ENCODE measurements at regions not wholly inside any gene's neighbourhood (a gene's known extent, or its start where the extent isn't known, plus 50 kb on each side); places are given as distances from the start of the nearest gene placed in this dataset.

DNA sequence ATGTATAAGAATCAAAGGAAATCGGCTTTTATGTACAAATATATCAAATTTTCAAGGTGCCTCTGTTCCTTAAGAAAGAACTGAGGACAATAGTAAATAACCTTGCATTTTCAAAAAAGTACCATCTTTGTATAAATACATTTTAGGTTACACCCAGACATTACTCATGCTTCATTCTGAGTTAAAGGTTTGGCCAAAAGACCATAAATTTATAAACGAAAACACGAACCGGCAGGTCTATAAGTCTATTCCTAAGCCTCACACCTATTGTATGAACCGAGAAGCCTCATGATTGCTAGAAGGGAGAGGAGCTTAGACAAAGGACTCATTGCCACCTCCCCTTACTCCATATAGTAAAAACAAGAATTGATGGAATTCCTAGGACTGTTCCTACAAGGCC lies 94.6 kb upstream of the PSMD7 start:
- H3K4me3 ChIP-seq (ENCODE audit: low read length in 2 of 2): no peak overlapping the region
- H3K9me3 ChIP-seq (ENCODE audit: control insufficient read depth in 2 of 2, low read length in 2 of 2): no peaks in the 10 kb centered on the region
- no peaks in the 10 kb centered on the region for H3K36me3 ChIP-seq (ENCODE audit: control insufficient read depth in 2 of 2, insufficient read depth in 2 of 2, low read length in 2 of 2)
- H3K27ac ChIP-seq (ENCODE audit: low read length): no peak overlapping the region
- no peaks in the 10 kb centered on the region for H3K4me1 ChIP-seq (ENCODE audit: control insufficient read depth, insufficient read depth, low read length)
- no peaks in the 10 kb centered on the region for H3K27me3 ChIP-seq (ENCODE audit: control insufficient read depth in 1 of 2, insufficient read depth in 2 of 2, low read length in 2 of 2)
- no peak overlapping the region for H3K9ac ChIP-seq (ENCODE audit: low read length in 2 of 2)

DNA sequence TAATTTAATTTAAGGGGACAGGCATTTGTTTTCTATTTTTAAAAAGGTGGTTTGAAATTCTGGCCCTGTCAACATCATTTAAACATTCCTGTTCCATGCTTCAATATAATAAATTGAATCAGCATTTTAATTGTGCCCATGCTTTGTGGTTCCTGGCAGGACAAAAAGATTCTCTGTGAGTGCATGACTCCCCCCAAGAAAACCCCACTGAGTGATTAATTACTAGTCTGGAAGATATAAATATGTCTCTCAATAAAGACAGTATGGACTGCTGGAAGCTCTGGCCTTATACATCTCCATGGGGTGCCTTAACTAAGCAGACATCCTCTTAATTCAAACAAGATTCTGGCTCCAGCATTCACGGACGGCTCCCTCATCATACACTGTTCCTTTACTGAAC lies 95.0 kb upstream of the PSMD7 start:
- Histone ChIP-seq H3K4me3 (ENCODE audit: low read length in 2 of 2) (no peak overlapping the region), H3K9me3 (ENCODE audit: control insufficient read depth in 2 of 2, low read length in 2 of 2) (no peaks in the 10 kb centered on the region), H3K27ac (ENCODE audit: low read length) (no peak overlapping the region), H3K27me3 (ENCODE audit: control insufficient read depth in 1 of 2, insufficient read depth in 2 of 2, low read length in 2 of 2) (no peaks in the 10 kb centered on the region), H3K9ac (ENCODE audit: low read length in 2 of 2) (no peak overlapping the region), H3K36me3 (ENCODE audit: control insufficient read depth in 2 of 2, insufficient read depth in 2 of 2, low read length in 2 of 2) (no peaks in the 10 kb centered on the region), H3K4me1 (ENCODE audit: control insufficient read depth, insufficient read depth, low read length) (no peaks in the 10 kb centered on the region)

DNA sequence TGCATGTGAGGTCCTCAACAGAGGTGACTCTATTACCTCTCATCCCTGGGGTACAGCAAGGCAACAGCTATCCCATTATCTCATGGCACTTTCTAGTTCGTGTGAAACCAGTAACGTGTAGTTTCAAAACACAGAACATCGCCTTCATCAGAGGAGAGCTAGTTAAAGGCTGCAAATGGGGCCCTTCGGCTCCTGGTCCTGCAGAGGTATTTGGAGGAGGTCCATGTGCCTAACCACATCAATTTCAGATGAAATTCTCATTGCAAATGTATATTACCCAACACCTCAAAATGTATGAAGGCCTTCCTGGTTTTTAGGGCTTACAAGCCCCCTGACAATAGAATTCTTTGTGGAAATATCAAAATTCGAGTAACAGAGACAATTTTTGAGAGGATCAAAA lies 95.7 kb upstream of the PSMD7 start:
- H3K36me3 ChIP-seq (ENCODE audit: control insufficient read depth in 2 of 2, insufficient read depth in 2 of 2, low read length in 2 of 2): no peaks in the 10 kb centered on the region
- H3K9ac ChIP-seq (ENCODE audit: low read length in 2 of 2): no peak overlapping the region
- no peaks in the 10 kb centered on the region for H3K27me3 ChIP-seq (ENCODE audit: control insufficient read depth in 1 of 2, insufficient read depth in 2 of 2, low read length in 2 of 2)
- H3K4me1 ChIP-seq (ENCODE audit: control insufficient read depth, insufficient read depth, low read length): no peaks in the 10 kb centered on the region
- H3K4me3 ChIP-seq (ENCODE audit: low read length in 2 of 2): no peak overlapping the region
- no peak overlapping the region for H3K27ac ChIP-seq (ENCODE audit: low read length)
- H3K9me3 ChIP-seq (ENCODE audit: control insufficient read depth in 2 of 2, low read length in 2 of 2): no peaks in the 10 kb centered on the region

DNA sequence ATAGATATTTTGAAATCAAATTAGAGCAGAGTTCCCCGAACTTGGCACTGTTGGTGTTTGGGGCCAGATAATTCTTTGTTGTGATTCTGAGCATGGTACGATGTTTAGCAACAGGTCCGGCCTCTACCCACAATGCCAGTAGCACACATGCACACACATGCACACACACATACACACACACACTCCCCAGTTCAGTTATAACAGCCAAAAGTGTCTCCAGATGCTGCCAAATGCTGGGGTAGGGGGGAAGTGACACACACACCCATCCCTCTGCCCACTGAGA lies 96.8 kb upstream of the PSMD7 start:
- no peaks in the 10 kb centered on the region for H3K36me3 ChIP-seq (ENCODE audit: control insufficient read depth in 2 of 2, insufficient read depth in 2 of 2, low read length in 2 of 2)
- no peaks in the 10 kb centered on the region for H3K9me3 ChIP-seq (ENCODE audit: control insufficient read depth in 2 of 2, low read length in 2 of 2)
- no peak overlapping the region for H3K9ac ChIP-seq (ENCODE audit: low read length in 2 of 2)
- no peak overlapping the region for H3K27ac ChIP-seq (ENCODE audit: low read length)
- no peaks in the 10 kb centered on the region for H3K27me3 ChIP-seq (ENCODE audit: control insufficient read depth in 1 of 2, insufficient read depth in 2 of 2, low read length in 2 of 2)
- no peaks in the 10 kb centered on the region for H3K4me1 ChIP-seq (ENCODE audit: control insufficient read depth, insufficient read depth, low read length)
- H3K4me3 ChIP-seq (ENCODE audit: low read length in 2 of 2): no peak overlapping the region

DNA sequence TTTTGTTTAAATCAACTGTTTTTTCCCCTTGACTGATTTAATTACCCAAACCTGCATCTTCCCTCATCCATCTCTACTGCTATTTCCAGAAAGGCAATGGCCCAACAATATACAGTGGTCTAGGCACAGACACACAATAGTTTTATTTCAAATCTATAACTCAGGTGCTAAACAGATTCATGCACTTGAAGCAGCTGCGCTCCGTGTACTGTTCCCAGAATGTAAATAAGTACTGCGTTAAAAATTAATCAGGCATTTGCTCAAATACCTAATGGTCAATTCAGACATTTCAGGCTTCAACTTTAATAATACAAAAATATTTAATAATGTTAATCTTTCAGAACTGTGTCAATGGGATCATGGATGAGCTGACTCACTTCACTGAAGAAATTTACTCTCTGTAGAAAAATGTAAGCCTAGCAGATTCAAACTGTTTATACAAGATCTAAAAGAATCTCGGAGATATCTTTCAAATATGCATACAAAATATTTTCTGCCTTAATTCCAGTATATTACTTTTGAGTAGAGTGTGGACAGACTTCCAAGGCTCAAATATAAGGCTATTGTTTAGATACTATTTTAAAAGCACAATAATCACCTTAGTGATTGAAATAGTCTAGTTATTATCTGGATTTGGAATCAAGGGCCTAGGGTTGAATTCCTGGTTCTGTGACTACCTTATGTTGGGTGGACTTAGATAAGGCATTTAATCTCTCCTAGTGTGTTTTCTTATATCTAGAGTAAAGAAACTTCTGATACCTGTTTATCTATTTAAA lies 97.4 kb upstream of the PSMD7 start:
- Histone ChIP-seq H3K4me1 (ENCODE audit: control insufficient read depth, insufficient read depth, low read length) (no peaks in the 10 kb centered on the region), H3K4me3 (ENCODE audit: low read length in 2 of 2) (no peak overlapping the region), H3K9me3 (ENCODE audit: control insufficient read depth in 2 of 2, low read length in 2 of 2) (no peaks in the 10 kb centered on the region), H3K36me3 (ENCODE audit: control insufficient read depth in 2 of 2, insufficient read depth in 2 of 2, low read length in 2 of 2) (no peaks in the 10 kb centered on the region), H3K9ac (ENCODE audit: low read length in 2 of 2) (no peak overlapping the region), H3K27me3 (ENCODE audit: control insufficient read depth in 1 of 2, insufficient read depth in 2 of 2, low read length in 2 of 2) (no peaks in the 10 kb centered on the region), H3K27ac (ENCODE audit: low read length) (no peak overlapping the region)

DNA sequence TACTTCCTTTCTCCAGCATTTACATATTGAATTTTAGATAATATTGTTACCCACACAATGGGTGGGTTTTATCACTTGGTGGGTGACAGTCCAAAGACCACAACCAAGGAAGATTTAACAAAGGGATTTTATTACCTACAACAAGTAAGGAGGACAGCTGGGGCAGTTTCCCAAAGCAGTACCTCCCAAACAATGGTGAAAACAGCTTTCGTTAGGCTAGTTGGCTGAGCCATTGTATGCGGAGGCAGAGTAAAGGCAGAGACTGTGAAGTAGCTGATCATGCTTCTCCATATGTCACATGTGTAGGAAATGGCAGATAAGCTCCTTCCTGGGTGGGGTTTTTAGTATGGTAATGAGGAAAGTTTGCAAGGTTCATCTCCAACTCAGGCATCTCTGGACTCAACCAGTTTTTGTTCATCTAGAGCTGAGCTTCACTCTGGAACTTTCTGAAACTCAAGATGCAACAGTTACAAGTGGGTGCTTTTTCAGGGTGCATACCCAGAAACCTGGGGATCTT lies 104.3 kb upstream of the PSMD7 start:
- Histone ChIP-seq H3K9ac (ENCODE audit: low read length in 2 of 2) (no peak overlapping the region), H3K4me1 (ENCODE audit: control insufficient read depth, insufficient read depth, low read length) (no peaks in the 10 kb centered on the region), H3K27ac (ENCODE audit: low read length) (no peak overlapping the region), H3K27me3 (ENCODE audit: control insufficient read depth in 1 of 2, insufficient read depth in 2 of 2, low read length in 2 of 2) (no peaks in the 10 kb centered on the region), H3K36me3 (ENCODE audit: control insufficient read depth in 2 of 2, insufficient read depth in 2 of 2, low read length in 2 of 2) (no peaks in the 10 kb centered on the region), H3K4me3 (ENCODE audit: low read length in 2 of 2) (no peak overlapping the region), H3K9me3 (ENCODE audit: control insufficient read depth in 2 of 2, low read length in 2 of 2) (no peaks in the 10 kb centered on the region)

DNA sequence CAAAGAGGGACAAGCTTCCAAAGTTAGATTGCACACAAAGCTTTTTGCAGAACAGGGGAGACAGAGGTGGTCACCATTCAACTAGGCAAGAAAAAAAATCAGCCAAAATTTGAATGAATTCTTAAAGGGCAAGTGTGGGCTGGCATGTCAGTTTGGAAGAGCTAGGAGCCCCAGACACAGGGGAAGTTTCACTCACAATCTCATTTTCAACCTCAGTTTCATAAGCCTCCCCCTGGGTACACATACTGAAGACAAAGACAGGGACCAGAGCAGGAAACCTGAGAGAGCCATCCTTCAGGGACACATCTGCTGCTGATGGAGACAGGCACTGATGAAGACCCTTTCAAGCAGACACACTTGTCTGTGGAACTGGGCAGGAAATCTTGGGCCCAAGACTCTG lies 106.3 kb upstream of the PSMD7 start:
- Histone ChIP-seq H3K36me3 (ENCODE audit: control insufficient read depth in 2 of 2, insufficient read depth in 2 of 2, low read length in 2 of 2) (no peaks in the 10 kb centered on the region), H3K27ac (ENCODE audit: low read length) (no peak overlapping the region), H3K4me1 (ENCODE audit: control insufficient read depth, insufficient read depth, low read length) (no peaks in the 10 kb centered on the region), H3K4me3 (ENCODE audit: low read length in 2 of 2) (no peak overlapping the region), H3K9ac (ENCODE audit: low read length in 2 of 2) (no peak overlapping the region), H3K9me3 (ENCODE audit: control insufficient read depth in 2 of 2, low read length in 2 of 2) (no peaks in the 10 kb centered on the region), H3K27me3 (ENCODE audit: control insufficient read depth in 1 of 2, insufficient read depth in 2 of 2, low read length in 2 of 2) (no peaks in the 10 kb centered on the region)

DNA sequence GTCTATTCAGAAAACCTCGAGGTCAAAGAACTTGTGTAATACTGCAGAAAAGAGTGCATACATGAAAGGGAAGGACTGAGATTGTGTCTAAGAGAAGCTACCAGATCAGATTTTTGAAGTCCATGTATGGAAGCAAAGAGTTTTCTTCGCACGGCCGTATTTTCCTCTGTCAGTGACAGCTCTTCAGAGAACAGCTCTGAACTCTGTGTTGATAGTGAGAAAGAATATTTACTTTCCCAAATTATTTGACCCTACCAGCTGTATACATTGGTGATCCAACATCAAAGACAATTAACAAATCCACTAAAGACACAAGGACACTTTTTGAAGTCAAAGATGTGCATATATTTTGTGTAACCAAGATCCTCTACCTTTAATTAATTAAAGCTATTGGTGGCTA lies 107.8 kb upstream of the PSMD7 start:
- Histone ChIP-seq H3K9me3 (ENCODE audit: control insufficient read depth in 2 of 2, low read length in 2 of 2) (no peaks in the 10 kb centered on the region), H3K36me3 (ENCODE audit: control insufficient read depth in 2 of 2, insufficient read depth in 2 of 2, low read length in 2 of 2) (no peaks in the 10 kb centered on the region), H3K4me3 (ENCODE audit: low read length in 2 of 2) (no peak overlapping the region), H3K4me1 (ENCODE audit: control insufficient read depth, insufficient read depth, low read length) (no peaks in the 10 kb centered on the region), H3K9ac (ENCODE audit: low read length in 2 of 2) (no peak overlapping the region), H3K27ac (ENCODE audit: low read length) (no peak overlapping the region), H3K27me3 (ENCODE audit: control insufficient read depth in 1 of 2, insufficient read depth in 2 of 2, low read length in 2 of 2) (no peaks in the 10 kb centered on the region)

DNA sequence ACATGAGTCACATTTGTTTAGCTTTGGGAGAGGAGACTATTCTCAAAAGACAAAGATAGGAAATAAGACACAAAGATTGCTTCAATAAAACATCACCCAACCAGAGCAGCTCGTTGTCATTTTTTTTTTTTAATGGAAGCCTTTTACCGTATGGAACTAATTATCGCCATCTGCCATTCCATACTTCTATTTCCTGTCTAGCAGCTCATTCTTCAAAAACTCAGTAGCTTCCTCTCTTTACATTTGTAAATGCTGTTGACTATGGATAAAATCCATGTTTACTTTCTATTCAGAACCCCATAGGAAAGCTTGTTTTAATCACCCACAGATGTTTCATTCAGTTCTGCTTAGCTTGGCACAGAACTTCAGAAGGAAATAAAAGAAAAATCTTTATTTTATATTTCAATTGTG lies 110.0 kb upstream of the PSMD7 start:
- Histone ChIP-seq H3K27me3 (ENCODE audit: control insufficient read depth in 1 of 2, insufficient read depth in 2 of 2, low read length in 2 of 2) (no peaks in the 10 kb centered on the region), H3K27ac (ENCODE audit: low read length) (no peak overlapping the region), H3K36me3 (ENCODE audit: control insufficient read depth in 2 of 2, insufficient read depth in 2 of 2, low read length in 2 of 2) (no peaks in the 10 kb centered on the region), H3K9me3 (ENCODE audit: control insufficient read depth in 2 of 2, low read length in 2 of 2) (peaks cover 3 to 9% of the 10 kb centered on the region in 2 donors), H3K4me3 (ENCODE audit: low read length in 2 of 2) (no peak overlapping the region), H3K4me1 (ENCODE audit: control insufficient read depth, insufficient read depth, low read length) (no peaks in the 10 kb centered on the region), H3K9ac (ENCODE audit: low read length in 2 of 2) (no peak overlapping the region)

DNA sequence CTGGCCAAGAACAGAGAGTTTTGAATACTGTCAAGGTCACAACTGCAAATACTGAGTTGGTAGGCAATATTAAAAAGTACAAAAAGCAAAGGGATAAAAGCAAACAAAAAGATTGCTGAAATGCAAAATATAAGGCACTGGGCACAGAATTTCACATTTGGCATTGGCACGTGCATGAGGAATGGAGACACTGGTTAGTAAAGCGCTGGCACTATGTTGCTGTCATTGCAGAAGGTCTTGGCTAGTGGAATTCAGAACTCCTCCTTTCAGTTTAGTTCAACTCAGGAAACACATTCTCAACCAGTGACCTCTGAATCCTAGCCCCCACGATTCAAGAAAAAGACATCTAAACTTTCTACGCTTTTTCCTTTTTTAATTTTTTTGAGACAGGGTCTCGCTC lies 111.8 kb upstream of the PSMD7 start:
- H3K4me1 ChIP-seq (ENCODE audit: control insufficient read depth, insufficient read depth, low read length): no peaks in the 10 kb centered on the region
- H3K36me3 ChIP-seq (ENCODE audit: control insufficient read depth in 2 of 2, insufficient read depth in 2 of 2, low read length in 2 of 2): no peaks in the 10 kb centered on the region
- H3K9me3 ChIP-seq (ENCODE audit: control insufficient read depth in 2 of 2, low read length in 2 of 2): peaks cover 3 to 10% of the 10 kb centered on the region in 2 donors
- no peak overlapping the region for H3K27ac ChIP-seq (ENCODE audit: low read length)
- no peak overlapping the region for H3K4me3 ChIP-seq (ENCODE audit: low read length in 2 of 2)
- H3K9ac ChIP-seq (ENCODE audit: low read length in 2 of 2): no peak overlapping the region
- no peaks in the 10 kb centered on the region for H3K27me3 ChIP-seq (ENCODE audit: control insufficient read depth in 1 of 2, insufficient read depth in 2 of 2, low read length in 2 of 2)

DNA sequence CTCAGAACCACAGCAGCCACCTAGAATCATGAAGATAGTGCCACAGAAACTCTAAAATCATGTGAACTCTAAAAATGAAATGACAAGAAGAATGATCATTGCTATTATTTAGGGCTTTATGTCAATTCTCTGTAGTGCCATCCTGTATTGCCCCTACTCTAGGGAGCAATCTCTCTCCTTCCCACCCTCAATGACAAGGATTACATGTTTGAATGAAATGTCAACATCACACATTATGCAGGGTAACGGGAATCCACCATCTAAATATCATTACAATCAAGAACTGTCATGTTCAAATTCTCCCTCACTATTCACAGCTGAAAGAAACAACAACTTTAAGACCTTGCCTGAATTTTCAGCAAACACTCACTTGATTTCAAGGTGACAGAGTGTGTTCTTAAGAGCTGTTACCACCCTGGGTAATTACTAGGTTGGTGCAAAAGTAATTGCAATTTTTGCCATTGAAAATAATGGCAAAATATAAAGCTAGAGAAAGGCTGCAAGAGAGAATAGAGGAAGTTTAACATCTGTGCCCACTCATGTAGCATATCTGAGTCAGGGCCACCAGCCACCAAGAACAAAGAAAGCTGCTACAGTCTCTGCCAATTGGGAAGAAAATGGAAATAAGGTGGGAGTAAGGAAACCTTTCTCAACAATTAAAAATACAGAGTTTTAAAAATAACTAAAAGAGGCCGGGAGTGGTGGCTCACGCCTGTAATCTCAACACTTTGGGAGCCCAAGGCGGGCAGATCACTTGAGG lies 112.8 kb upstream of the PSMD7 start:
- peaks cover 3 to 10% of the 10 kb centered on the region in 2 donors for H3K9me3 ChIP-seq (ENCODE audit: control insufficient read depth in 2 of 2, low read length in 2 of 2)
- no peak overlapping the region for H3K9ac ChIP-seq (ENCODE audit: low read length in 2 of 2)
- no peaks in the 10 kb centered on the region for H3K27me3 ChIP-seq (ENCODE audit: control insufficient read depth in 1 of 2, insufficient read depth in 2 of 2, low read length in 2 of 2)
- H3K4me1 ChIP-seq (ENCODE audit: control insufficient read depth, insufficient read depth, low read length): no peaks in the 10 kb centered on the region
- H3K36me3 ChIP-seq (ENCODE audit: control insufficient read depth in 2 of 2, insufficient read depth in 2 of 2, low read length in 2 of 2): no peaks in the 10 kb centered on the region
- H3K27ac ChIP-seq (ENCODE audit: low read length): no peak overlapping the region
- no peak overlapping the region for H3K4me3 ChIP-seq (ENCODE audit: low read length in 2 of 2)

Measured in stomach smooth muscle (tissue), 2 donors.